ENCODE measurements at regions not wholly inside any gene's neighbourhood (a gene's known extent, or its start where the extent isn't known, plus 50 kb on each side); places are given as distances from the start of the nearest gene placed in this dataset.
"Not testable (repeated sequence)": the region's sequence is repeated elsewhere in the genome, so short reads cannot be mapped to it uniquely, and the experiment has no call there.

- Histone ChIP-seq H3K4me3 (no peak overlapping the region), H3K27ac (no peak overlapping the region), H3K4me1 (replicated peaks in 1 of 2) (no peaks in the 10 kb centered on the region)
- in situ Hi-C loops (cut with MboI; ENCODE audit: low pct_unique_long_range_greater_than_20kb in 2 of 9, low sequenced_read_pairs in 9 of 9, unreplicated experiment in 9 of 9) = no loop called here
- WGBS, 10 experiments = 0 to 100% (median 67%) methylated on average over 1 of the region's 1 CpG; no CpG with 5 or more reads in 2 of the 10 experiments
- no peak for ATAC-seq (replicated peaks in 6 of 8)
Measured at GRCh38 chr3:170700054-170700404, 114.2 kb upstream of the SLC7A14 start.

GRCh38 chr3:170699158-170700053, 113.5 kb upstream of the SLC7A14 start:
- no peak overlapping the region for H3K27ac ChIP-seq
- no peak overlapping the region for H3K4me3 ChIP-seq
- H3K4me1 ChIP-seq (replicated peaks in 1 of 2) = no peaks in the 10 kb centered on the region
- WGBS, 10 experiments = 37 to 91% (median 77%) methylated on average over 1 to 7 of the region's 8 CpGs
- peak in 2 of 8 experiments; percentile 26 to 81 for ATAC-seq (replicated peaks in 6 of 8)
- in situ Hi-C loops (cut with MboI; ENCODE audit: low pct_unique_long_range_greater_than_20kb in 2 of 9, low sequenced_read_pairs in 9 of 9, unreplicated experiment in 9 of 9) = no loop called here

- no peak for ATAC-seq (replicated peaks in 6 of 8)
Measured at GRCh38 chr3:170697908-170698307, 112.0 kb upstream of the SLC7A14 start.

GRCh38 chr3:170697131-170697530, 111.3 kb upstream of the SLC7A14 start:
- Histone ChIP-seq H3K4me1 (replicated peaks in 1 of 2) (no peaks in the 10 kb centered on the region), H3K4me3 (no peak overlapping the region), H3K27ac (no peak overlapping the region)
- in situ Hi-C loops (cut with MboI; ENCODE audit: low pct_unique_long_range_greater_than_20kb in 2 of 9, low sequenced_read_pairs in 9 of 9, unreplicated experiment in 9 of 9) = no loop called here
- WGBS, 10 experiments = 60 to 100% (median 100%) methylated on average over 1 to 2 of the region's 2 CpGs; no CpG with 5 or more reads in 2 of the 10 experiments
- no peak for ATAC-seq (replicated peaks in 6 of 8)

More at GRCh38 chr3:170697908-170698307, 112.0 kb upstream of the SLC7A14 start:
- in situ Hi-C loops (cut with MboI; ENCODE audit: low pct_unique_long_range_greater_than_20kb in 2 of 9, low sequenced_read_pairs in 9 of 9, unreplicated experiment in 9 of 9) = no loop called here
- Histone ChIP-seq H3K27ac (no peak overlapping the region), H3K4me1 (replicated peaks in 1 of 2) (no peaks in the 10 kb centered on the region), H3K4me3 (no peak overlapping the region)
- 0 to 100% (median 22%) methylated on average over 1 to 3 of the region's 3 CpGs; no CpG with 5 or more reads in 6 of the 10 experiments for WGBS, 10 experiments

- no peak for ATAC-seq (replicated peaks in 6 of 8)
- H3K27ac ChIP-seq = no peak overlapping the region
- 92 to 100% (median 95%) methylated on average over 2 to 3 of the region's 3 CpGs for whole genome bisulfite sequencing, 10 experiments
- H3K4me3 ChIP-seq = no peak overlapping the region
- no peaks in the 10 kb centered on the region for H3K4me1 ChIP-seq (replicated peaks in 1 of 2)
- in situ Hi-C loops (cut with MboI; ENCODE audit: low pct_unique_long_range_greater_than_20kb in 2 of 9, low sequenced_read_pairs in 9 of 9, unreplicated experiment in 9 of 9) = no loop called here
Measured at GRCh38 chr3:170695486-170696064, 109.7 kb upstream of the SLC7A14 start.

GRCh38 chr3:170692720-170693119, 106.8 kb upstream of the SLC7A14 start:
- H3K4me3 ChIP-seq = no peak overlapping the region
- 92 to 100% (median 94%) methylated on average over 2 of the region's 2 CpGs; no CpG with 5 or more reads in 3 of the 10 experiments for WGBS, 10 experiments
- ATAC-seq (replicated peaks in 6 of 8) = no peak
- in situ Hi-C loops (cut with MboI; ENCODE audit: low pct_unique_long_range_greater_than_20kb in 2 of 9, low sequenced_read_pairs in 9 of 9, unreplicated experiment in 9 of 9) = no loop called here
- H3K27ac ChIP-seq = no peak overlapping the region
- H3K4me1 ChIP-seq (replicated peaks in 1 of 2) = no peaks in the 10 kb centered on the region

- in situ Hi-C loops (cut with MboI; ENCODE audit: low pct_unique_long_range_greater_than_20kb in 2 of 9, low sequenced_read_pairs in 9 of 9, unreplicated experiment in 9 of 9) = no loop called here
- WGBS, 10 experiments = 10 to 68% (median 47%) methylated on average over 1 to 3 of the region's 3 CpGs; no CpG with 5 or more reads in 4 of the 10 experiments
- no peak overlapping the region for H3K4me3 ChIP-seq
- H3K4me1 ChIP-seq (replicated peaks in 1 of 2) = no peaks in the 10 kb centered on the region
- no peak for ATAC-seq (replicated peaks in 6 of 8)
- H3K27ac ChIP-seq = no peak overlapping the region
Measured at GRCh38 chr3:170690661-170690981, 104.7 kb upstream of the SLC7A14 start.

GRCh38 chr3:170689893-170690660, 104.2 kb upstream of the SLC7A14 start:
- Histone ChIP-seq H3K4me1 (replicated peaks in 1 of 2) (no peaks in the 10 kb centered on the region), H3K4me3 (no peak overlapping the region), H3K27ac (no peak overlapping the region)
- in situ Hi-C loops (cut with MboI; ENCODE audit: low pct_unique_long_range_greater_than_20kb in 2 of 9, low sequenced_read_pairs in 9 of 9, unreplicated experiment in 9 of 9) = no loop called here
- ATAC-seq (replicated peaks in 6 of 8) = peak in 4 of 8 experiments; percentile 37 to 85 (median 76)
- 5 to 90% (median 66%) methylated on average over 1 to 11 of the region's 13 CpGs for WGBS, 10 experiments

- in situ Hi-C loops (cut with MboI; ENCODE audit: low pct_unique_long_range_greater_than_20kb in 2 of 9, low sequenced_read_pairs in 9 of 9, unreplicated experiment in 9 of 9) = no loop called here
- no peaks in the 10 kb centered on the region for H3K4me1 ChIP-seq (replicated peaks in 1 of 2)
- H3K4me3 ChIP-seq = no peak overlapping the region
- ATAC-seq (replicated peaks in 6 of 8) = peak in 3 of 8 experiments; percentile 90 to 97 (median 94)
- H3K27ac ChIP-seq = no peak overlapping the region
- WGBS, 10 experiments = 76 to 100% (median 86%) methylated on average over 2 to 3 of the region's 4 CpGs; no CpG with 5 or more reads in 5 of the 10 experiments
Measured at GRCh38 chr3:170689296-170689829, 103.5 kb upstream of the SLC7A14 start.

- H3K4me3 ChIP-seq; in situ Hi-C loops (cut with MboI; ENCODE audit: low pct_unique_long_range_greater_than_20kb in 2 of 9, low sequenced_read_pairs in 9 of 9, unreplicated experiment in 9 of 9); H3K27ac ChIP-seq; ATAC-seq (replicated peaks in 6 of 8); H3K4me1 ChIP-seq (replicated peaks in 1 of 2): not testable (repeated sequence)
- 100% methylated on average over 3 of the region's 4 CpGs; no CpG with 5 or more reads in 9 of the 10 experiments for WGBS, 10 experiments
Measured at GRCh38 chr3:170688222-170688621, 102.3 kb upstream of the SLC7A14 start.

GRCh38 chr3:170680593-170680992, 94.7 kb upstream of the SLC7A14 start:
- no peak overlapping the region for H3K27ac ChIP-seq
- no peaks in the 10 kb centered on the region for H3K4me1 ChIP-seq (replicated peaks in 1 of 2)
- in situ Hi-C loops (cut with MboI; ENCODE audit: low pct_unique_long_range_greater_than_20kb in 2 of 9, low sequenced_read_pairs in 9 of 9, unreplicated experiment in 9 of 9) = no loop called here
- no peak overlapping the region for H3K4me3 ChIP-seq
- ATAC-seq (replicated peaks in 6 of 8) = no peak

- no peak overlapping the region for H3K27ac ChIP-seq
- in situ Hi-C loops (cut with MboI; ENCODE audit: low pct_unique_long_range_greater_than_20kb in 2 of 9, low sequenced_read_pairs in 9 of 9, unreplicated experiment in 9 of 9) = no loop called here
- 78 to 100% (median 92%) methylated on average over 1 to 3 of the region's 3 CpGs; no CpG with 5 or more reads in 2 of the 10 experiments for WGBS, 10 experiments
- no peak for ATAC-seq (replicated peaks in 6 of 8)
- H3K4me3 ChIP-seq = no peak overlapping the region
- H3K4me1 ChIP-seq (replicated peaks in 1 of 2) = no peaks in the 10 kb centered on the region
Measured at GRCh38 chr3:170679190-170679589, 93.3 kb upstream of the SLC7A14 start.

- ATAC-seq (replicated peaks in 6 of 8) = no peak
- in situ Hi-C loops (cut with MboI; ENCODE audit: low pct_unique_long_range_greater_than_20kb in 2 of 9, low sequenced_read_pairs in 9 of 9, unreplicated experiment in 9 of 9) = no loop called here
- no peaks in the 10 kb centered on the region for H3K4me1 ChIP-seq (replicated peaks in 1 of 2)
- no peak overlapping the region for H3K27ac ChIP-seq
- no peak overlapping the region for H3K4me3 ChIP-seq
Measured at GRCh38 chr3:170670504-170670903, 84.6 kb upstream of the SLC7A14 start.
